ENCODE measurements at regions not wholly inside any gene's neighbourhood (a gene's known extent, or its start where the extent isn't known, plus 50 kb on each side); places are given as distances from the start of the nearest gene placed in this dataset.
"Not testable (repeated sequence)": the region's sequence is repeated elsewhere in the genome, so short reads cannot be mapped to it uniquely, and the experiment has no call there.

DNA sequence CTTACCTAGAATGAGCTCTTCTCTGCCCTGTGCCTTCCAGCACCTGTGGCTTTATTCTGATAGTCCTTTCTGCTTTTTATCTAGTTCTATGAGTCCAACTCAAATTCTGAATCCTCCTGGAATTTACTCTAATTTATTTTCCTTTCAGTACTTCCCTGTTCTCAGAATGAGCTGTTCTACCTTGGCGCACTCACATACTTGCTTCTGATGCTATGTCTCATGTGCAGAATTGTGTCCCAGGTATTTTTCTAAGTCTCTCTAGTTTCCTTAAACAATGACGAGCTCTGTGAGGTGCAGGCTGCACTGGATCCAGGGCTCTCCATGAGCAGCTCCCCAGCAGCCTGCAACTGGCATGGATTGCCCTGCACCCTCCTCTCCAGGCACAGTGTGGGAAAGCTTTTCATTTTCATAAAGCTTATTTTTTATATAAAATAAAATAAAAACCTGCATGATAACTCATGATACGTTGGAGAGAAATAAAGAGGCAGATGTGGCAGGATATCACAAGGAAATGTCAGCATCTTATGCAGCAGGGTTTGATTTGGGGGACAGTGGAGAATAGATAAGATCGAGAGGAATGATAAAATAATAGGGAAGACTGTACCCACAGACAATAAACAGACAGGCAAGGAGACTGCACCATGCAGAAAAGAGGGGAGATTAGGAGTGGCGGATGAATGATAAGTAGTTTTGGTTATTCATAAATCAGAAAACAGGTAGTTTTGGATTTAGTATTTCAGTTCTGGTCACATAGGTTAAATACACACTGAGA is 258.2 kb upstream of the POM121L12 start:
- no peak for DNase-seq (ENCODE audit: low read depth)

DNA sequence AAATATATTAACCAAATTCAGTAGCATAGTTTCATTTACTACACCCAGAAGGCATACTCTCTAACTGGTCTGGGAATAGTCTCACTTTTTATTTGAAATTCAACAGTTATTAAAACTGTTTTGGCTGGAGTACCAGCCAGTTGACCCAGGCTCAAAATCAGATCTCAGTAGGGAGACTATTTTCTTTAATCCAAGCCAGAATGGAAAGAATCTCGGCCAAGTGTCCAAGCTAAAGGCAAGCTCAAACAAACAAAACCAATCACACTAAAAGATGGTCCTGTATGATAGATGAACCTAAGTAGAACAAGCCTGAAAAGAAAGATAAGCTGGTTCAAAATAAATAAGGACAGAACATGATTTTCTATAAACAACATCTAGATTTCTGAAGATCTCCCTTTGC is 259.6 kb upstream of the POM121L12 start:
- DNase-seq (ENCODE audit: low read depth): no peak

DNA sequence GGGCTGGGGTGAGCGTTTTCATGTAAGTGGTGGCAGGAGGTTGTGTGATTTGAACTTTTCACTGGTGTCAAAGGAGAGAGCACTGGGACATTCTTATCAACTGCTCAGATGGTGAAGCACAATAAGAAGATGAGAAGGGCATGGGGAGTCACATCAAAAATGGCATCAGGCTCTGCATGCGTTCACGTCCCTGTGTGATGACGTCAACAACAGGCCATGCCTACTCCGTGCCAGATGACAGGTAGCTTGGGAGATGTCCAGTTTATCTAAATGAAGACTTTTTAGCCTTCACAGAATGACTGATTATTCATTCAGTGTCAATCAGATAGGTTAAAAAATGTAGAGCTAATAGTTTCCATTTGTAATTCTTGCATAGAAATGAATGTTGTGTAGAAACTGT is 264.3 kb upstream of the POM121L12 start:
- DNase-seq (ENCODE audit: low read depth): no peak

DNA sequence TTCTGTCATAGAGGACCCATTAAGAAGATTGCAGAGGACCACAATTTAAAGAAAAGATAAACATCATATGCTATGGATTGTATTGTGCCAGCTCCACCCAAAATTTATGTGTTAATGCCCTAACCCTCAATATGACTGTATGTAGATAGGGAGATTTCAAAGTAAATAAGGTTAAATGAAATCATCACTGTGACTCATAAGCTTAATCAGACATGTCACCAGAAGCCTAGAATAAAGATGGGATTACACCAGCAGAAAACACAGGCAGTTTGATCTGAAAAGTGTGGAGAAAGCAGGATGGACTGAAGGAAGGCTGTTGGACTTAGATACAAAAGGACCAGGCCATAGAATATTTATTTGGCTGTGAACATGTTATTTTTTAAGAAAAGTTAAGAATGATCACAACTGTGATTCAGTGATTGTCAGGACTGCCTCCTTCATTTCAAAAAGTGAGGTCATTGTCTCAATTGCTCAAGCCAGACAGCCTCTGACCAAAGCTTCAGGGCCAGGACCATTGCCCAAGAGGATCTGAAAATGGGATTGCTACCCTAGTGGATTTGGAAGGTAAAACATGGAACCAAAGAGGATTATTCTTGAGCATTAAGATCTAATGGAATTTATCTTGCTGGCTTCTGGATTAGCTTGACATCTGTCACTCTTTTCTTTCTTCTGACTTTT is 270.8 kb upstream of the POM121L12 start:
- no peak for DNase-seq (ENCODE audit: low read depth)

DNA sequence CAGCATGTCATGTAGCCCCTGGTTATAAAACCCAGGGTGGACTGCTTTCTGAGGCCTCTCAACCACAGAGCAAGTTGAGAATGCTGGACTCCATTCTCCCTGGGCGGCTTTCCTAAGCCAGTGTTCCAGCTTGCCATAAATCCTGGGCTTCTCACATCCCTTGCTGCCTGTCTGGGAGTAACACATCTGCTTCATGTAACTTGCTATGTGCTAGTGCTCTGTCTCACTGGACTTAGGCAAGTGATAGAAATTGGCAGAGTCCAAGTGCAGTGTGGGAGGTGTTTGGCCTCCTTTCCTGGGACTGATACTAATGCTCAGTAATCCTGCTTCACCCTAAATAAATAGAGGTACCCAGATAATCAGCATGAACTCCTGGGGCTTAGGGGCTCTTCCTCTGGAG is 277.1 kb upstream of the POM121L12 start:
- no peak for DNase-seq (ENCODE audit: low read depth)

DNA sequence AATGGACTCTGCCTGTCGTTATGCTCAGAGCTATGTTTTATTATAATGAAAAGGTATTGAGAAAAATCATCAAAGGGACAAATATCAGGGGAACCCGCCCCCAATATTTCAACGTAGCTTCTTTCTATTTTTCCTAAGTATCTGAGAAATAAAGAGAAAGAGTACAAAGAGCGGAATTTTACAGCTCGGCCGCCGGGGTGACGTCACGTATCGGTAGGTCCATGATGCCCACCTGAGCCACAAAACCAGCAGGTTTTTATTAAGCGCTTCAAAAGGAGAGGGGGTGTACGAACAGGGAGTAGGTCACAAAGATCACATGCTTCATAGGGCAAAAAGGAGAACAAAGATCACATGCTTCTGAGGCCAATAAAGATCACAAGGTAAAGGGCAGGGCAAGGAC is 281.6 kb upstream of the POM121L12 start:
- DNase-seq (ENCODE audit: low read depth): no peak

DNA sequence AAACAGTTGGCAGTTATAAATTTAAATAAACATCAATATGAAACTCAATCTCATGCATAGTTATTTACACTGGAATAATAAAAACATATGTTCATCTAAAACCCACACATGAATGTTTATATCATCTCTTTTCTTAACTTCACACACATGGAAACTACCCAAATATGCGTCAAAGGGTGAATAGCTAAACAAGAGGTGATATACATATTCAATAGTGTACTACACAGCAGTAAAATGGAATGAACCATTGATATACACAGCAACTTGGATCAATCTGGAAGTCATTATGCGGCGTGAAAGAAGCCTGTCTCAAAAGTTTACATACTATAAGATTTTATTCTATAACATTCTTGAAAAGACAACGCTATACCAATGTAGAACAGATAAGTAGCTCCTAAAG is 282.5 kb upstream of the POM121L12 start:
- DNase-seq (ENCODE audit: low read depth): no peak

DNA sequence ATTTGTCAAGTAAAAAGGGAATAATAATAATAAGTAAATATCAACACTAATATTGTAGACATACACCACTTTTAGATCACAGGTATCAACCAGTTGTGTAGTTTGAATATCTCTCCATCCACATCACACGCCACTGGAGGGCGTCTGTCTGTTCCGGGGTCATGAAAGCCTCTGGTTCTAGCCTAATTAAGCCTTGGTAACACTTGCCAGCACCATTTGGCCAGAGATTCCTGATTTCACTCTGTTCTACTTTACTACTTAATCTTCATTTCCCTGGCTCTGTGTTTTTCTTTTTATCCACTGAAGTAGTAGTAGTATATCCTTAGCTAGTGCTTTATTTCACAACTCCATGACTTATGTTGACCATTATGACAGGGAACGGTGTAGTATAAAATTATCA is 285.6 kb upstream of the POM121L12 start:
- no peak for DNase-seq (ENCODE audit: low read depth)

DNA sequence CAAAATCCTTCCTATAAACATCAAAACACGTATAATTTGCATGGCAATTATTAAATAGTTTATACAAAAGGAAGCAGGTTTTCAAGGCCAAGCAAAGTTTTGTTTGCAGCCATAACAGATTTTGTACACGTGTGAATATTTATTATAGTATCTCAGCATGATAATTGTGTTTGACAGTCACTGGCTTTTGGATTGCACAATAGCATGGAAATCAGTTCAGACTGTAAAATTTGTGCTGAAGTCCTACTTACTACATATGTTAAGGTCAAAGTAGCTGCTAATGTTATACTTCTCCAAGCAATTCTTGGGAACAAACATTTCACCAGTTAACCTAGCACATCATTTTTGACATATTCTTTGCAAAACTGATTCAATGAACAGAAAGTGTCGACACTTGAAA is 287.6 kb upstream of the POM121L12 start:
- no peak for DNase-seq (ENCODE audit: low read depth)

DNA sequence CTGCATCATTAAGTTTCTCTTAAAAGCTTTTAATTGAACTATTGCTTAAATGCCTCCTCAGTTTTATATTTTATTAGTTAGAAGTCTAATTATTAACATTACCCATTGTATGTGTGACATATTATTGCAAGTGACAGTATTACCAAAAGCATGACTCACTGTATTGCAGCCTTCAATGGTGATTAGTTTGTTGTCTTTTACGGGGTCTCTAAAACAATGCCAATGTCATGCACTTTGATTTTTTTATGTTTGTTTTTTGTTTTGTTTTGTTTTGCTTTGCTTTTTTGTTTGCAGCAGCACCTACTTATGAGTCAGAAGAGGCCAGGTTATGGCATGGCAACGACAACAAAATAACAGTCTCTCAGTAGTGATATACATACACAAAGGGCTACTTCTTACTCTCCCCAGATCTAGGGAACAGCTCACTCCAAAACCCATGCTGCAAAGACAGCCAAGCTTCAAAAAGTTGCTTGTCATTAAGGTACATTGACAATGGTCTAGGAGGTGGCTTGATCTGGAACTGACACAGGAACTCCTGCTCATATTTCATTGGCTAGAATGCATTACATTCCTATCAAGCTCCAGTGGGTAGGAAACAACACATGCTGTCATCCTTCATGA is 293.7 kb upstream of the POM121L12 start:
- no peak for DNase-seq (ENCODE audit: low read depth)

DNA sequence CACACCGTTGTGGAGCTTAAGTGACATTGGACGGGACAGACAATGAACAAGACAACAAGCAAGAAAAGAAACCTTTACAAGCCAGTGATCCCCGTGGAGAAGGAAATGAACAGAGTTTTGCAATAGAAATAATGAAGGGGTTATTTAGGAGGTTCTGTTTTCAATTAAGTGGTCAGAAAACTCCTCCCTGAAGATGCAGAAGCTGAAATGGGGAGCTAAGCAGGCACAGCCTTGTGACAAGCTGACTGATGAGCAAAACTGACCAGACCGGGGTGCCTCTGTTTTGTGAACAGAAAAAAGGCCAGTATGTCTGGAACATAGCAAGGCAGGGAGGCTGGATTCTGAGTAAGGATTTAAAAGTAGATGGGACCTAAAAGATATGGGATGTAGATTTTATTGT is 299.8 kb upstream of the POM121L12 start:
- DNase-seq (ENCODE audit: low read depth): no peak

DNA sequence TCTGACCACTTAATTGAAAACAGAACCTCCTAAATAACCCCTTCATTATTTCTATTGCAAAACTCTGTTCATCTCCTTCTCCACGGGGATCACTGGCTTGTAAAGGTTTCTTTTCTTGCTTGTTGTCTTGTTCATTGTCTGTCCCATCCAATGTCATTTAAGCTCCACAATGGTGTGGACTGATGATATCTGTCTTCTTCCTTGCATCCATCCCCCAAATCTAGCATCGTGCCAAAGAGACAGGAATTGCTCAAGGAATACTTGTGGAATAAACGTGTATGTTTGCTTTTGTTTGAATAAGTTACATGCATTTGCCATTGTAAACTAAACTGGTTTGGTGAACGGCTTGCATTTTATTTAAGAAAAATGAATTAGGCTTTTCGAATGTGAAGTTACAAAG is 306.8 kb upstream of the POM121L12 start:
- not testable (repeated sequence) for DNase-seq (ENCODE audit: low read depth)

DNA sequence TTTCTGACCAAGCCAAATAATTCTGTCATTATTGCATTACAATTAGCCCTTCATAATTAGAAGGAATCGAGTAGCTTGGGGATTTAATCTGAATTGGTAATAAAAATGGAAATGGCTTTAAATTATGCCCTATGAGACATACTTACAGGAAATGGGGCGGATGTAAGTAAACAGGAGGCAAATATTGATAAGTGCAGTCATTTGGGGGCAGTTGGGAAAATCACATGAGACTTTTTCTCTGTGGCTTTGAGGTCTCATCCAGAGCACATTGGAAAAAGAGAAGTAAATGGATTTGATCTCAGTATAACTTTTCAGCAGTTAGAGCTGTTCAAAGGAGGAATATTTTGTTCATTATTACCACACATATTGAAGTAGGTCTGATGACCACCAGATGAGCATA is 307.8 kb upstream of the POM121L12 start:
- DNase-seq (ENCODE audit: low read depth): no peak

DNA sequence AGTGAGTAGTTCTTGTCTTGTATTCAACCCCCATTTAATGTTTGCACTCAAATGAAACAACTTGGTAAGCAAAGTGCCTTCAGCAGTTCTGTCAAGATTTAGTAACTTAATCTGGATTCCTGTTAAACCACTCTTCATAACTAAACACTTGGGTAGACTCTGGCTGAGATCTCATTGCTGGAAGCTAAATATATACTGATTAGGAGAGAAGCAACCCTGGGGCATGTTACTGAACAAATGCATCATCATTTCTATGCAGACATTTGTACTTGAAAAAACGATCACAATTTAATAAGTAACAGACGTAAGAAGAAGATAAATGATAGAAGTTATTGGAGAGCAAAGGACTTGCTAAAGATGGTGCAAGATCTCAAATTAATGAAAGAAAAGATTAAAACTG is 308.4 kb upstream of the POM121L12 start:
- DNase-seq (ENCODE audit: low read depth): no peak

DNA sequence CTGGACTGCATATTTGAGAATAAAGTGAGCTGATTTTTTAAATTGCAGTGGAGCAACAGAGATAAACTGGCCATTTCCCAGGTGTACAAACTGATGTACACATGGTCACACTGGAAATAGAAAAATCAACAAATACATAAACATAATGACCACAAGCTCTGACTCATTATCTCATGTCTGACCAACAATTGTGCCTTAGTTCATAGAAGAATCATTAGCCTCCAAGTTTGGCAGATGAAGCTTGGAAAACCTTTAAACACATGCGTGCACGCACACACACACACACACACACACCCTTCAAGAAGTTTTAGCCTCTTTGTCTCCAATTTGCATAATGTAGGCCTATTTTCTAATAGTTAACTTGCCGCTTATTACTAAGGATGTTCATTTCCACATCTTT is 308.9 kb upstream of the POM121L12 start:
- no peak for DNase-seq (ENCODE audit: low read depth)

DNA sequence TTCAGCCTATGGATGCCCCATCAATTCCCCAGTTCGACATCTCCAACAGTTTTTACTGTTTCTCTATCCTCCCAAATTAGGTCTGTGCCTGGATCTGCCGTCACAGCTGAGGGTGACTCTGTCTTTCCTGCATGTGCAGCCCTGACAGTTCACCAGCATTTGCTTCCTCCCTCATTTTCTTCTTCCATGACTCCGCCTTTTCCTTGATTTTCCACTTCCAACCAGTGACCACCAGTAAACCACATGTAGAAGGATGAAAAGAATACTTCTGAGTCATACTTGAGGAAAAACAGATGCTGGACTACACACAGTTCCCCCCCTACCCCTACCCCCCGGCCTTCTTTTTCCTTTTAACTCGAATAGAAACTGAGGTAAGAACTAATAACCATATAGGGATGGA is 311.8 kb upstream of the POM121L12 start:
- no peak for DNase-seq (ENCODE audit: low read depth)

DNA sequence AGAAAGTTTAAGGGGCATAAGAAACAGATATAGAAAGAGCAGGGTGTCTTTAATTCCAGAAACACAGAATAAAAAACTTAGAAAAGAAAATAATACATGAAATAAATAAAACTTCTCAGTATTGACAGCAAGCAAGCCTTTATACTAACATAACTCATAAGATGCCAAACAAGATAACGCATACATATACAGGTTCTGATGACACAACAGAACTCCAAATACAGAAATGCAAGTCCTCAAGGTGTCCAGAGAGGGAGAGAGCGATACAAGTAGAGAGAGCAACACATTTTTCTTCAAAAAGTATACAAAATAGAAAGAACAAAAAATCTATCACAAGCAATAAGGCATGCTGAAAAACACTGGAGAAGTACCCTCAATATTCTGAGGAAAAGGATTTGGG is 314.6 kb upstream of the POM121L12 start:
- no peak for DNase-seq (ENCODE audit: low read depth)

DNA sequence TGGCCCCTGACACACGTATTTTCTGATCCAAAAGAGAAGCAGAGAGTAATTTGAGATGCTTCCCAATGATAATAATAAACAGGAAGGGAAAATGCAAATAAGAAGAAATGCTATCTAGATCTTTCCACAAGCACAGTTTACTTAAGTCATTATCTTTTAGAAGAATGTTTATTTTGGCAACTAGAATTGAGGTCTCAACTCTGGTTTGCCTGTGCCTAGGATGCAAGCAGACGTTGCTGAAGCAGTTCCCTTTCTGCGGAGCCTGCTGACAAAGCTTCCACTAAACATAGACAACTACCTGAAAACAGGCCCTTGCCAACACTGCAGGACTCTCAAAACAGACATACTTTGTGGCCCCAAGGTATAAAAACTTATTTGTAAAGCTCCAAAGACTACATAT is 315.8 kb upstream of the POM121L12 start:
- peak; percentile 15 for DNase-seq (ENCODE audit: low read depth)

DNA sequence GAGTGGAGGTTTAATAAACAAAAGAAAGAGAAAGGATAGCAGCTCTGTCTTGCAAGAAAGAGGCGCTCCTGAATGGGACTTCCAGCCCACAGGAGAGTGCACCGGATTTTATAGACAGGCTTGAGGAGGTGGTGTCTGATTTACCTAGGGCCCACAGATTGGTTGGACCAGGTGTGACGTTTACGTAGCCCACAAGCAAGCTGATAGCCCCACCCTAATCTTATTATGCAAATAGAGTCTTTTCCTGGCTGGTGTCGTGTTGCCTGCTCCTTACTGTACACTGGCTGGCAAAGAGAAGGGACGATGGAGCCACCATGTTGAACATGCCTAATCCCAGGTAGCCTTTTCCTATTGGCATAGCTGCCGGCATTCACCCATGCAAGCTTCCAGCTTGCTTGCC is 319.7 kb upstream of the POM121L12 start:
- DNase-seq (ENCODE audit: low read depth): no peak

DNA sequence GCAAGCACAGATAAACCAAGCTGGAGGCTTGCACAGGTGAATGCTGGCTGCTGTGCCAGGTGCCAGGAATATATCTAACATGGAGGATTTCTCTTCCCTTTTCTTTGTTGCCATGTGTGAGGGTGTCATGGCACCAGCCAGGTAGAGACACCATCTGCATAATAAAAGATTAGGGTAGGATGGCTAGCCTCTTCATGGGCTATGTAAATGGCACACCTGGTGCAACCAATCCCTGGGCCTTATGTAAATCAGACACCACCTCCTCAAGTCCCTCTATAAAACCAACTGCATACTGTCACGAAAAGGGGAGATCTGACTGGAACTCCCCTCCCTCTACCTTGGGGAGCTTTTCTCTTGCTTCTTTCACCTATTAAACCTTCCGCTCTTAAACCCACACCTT is 322.5 kb upstream of the POM121L12 start:
- DNase-seq (ENCODE audit: low read depth): no peak

DNA sequence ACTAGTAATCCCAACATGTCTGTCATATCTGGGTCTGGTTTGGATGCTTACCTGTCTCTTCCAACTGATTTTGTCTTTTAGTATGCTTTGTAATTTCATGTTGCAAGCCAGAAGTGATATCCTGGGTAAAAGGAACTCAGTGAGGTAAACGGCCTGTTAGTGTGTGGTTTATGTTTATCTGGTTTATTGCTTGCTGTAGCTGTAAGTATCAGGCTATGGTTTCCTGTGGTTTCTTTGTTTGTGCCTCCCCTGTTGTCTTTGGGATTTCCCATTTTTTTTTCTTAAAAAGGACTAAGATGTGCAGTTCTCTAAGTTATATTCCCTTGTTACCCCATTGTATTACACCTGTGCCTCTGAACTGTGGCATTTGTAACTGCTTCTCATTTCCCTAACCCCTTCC is 323.5 kb upstream of the POM121L12 start:
- no peak for DNase-seq (ENCODE audit: low read depth)

DNA sequence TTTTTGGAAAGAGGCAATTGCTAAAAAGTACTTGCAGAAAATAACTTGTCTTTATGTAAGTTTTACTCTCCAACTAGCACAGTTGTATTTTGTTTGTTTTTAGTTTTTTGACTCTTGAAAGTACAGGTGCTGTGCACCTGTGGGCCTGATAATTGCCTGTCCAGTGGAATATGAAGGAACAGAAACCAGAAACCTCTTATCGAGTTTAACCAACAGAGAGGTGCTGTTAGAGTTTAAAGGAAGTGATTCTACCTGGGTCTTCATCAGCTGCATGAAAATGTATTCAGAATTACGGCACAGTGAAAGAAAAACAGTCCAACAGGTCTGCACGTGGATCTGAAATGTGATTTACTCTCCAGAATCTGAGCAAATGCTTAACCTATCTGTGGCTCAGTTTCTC is 326.6 kb upstream of the POM121L12 start:
- DNase-seq (ENCODE audit: low read depth): no peak

DNA sequence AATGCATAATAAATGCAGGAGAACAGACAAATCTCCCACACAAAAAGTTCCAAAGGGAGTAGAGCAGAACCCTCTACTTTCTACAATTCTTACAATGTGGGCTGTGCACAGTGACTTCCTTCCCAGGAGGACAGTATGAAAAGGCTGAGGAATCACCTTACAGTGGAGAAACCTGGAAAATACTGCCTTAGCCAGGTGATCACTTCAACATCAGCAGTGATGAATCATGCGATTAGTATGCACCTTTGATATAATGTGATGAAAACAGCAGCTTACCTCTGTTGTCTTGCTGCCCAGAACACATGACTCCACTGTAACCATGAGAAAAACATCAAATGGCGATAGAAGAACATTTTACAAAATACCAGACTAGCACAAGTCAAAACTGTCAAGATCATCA is 329.7 kb upstream of the POM121L12 start:
- no peak for DNase-seq (ENCODE audit: low read depth)

DNA sequence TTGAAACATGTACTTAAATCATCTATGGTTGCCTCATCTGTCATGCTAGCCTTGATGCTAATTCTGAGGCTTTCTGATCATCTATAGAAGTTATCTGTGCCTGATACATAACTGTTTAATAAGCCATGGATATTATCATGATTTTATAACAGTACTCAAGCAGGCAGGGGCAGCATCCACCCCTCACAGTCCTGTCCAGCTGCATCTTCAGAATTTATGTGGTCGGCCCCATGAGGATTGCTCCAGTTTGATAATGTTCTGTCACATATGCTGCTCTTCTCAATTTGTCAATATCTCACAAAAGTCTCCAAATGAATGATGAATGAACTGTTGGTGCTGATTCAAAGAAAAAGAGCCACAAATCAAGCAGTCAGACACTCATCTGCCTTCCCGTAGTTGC is 335.1 kb upstream of the POM121L12 start:
- no peak for DNase-seq (ENCODE audit: low read depth)

Measured in non-pigmented ciliary epithelial cell (primary cell).